ENCODE measurements at regions not wholly inside any gene's neighbourhood (a gene's known extent, or its start where the extent isn't known, plus 50 kb on each side); places are given as distances from the start of the nearest gene placed in this dataset.

- DNase-seq (ENCODE audit: low spot score): no peak
Measured at GRCh38 chr9:107163370-107163769, 119.7 kb upstream of the RAD23B start.

DNA sequence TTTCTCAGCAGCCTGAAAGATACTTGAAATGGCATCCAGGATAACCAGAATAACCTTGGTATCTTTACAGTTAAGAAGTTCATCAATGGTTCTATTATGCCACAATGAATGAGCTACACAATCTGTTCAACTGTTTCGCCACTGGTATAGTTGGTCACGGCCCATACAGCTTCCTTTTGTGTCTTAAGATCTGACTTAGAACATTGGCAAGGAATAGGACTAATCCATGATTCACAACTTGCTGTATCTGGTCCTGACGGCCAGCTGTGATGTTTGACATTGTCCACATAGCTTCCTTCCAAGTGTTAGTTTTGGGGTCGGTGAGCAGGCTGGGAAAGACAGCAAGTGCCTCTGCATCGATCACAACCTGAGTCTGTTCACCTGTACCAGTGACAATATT is 113.3 kb upstream of the RAD23B start:
- DNase-seq (ENCODE audit: low spot score): no peak

DNA sequence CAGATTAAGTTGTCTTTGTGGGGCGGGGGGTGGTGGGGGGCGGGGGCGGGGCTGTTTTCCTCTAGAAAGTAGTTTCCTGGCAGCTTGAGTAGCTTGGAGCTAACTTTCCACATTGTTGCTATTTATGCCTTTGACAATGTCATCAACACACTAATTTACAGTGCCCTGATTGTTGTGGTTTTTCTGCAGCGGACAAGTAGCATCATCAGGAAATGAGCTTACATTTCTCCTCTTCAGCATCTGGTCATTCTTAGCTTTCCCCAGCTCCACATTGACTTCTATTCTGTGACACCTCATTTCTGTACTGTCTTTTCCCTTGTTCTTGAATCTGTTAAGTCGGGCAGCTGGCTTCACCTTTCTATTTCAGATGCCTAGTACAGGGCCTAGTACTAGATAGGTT is 112.3 kb upstream of the RAD23B start:
- no peak for DNase-seq (ENCODE audit: low spot score)

GRCh38 chr9:107172160-107172978 is 110.7 kb upstream of the RAD23B start:
- DNase-seq (ENCODE audit: low spot score): peak; percentile 70

- no peak for DNase-seq (ENCODE audit: low spot score)
Measured at GRCh38 chr9:107172979-107173347, 110.1 kb upstream of the RAD23B start.

DNA sequence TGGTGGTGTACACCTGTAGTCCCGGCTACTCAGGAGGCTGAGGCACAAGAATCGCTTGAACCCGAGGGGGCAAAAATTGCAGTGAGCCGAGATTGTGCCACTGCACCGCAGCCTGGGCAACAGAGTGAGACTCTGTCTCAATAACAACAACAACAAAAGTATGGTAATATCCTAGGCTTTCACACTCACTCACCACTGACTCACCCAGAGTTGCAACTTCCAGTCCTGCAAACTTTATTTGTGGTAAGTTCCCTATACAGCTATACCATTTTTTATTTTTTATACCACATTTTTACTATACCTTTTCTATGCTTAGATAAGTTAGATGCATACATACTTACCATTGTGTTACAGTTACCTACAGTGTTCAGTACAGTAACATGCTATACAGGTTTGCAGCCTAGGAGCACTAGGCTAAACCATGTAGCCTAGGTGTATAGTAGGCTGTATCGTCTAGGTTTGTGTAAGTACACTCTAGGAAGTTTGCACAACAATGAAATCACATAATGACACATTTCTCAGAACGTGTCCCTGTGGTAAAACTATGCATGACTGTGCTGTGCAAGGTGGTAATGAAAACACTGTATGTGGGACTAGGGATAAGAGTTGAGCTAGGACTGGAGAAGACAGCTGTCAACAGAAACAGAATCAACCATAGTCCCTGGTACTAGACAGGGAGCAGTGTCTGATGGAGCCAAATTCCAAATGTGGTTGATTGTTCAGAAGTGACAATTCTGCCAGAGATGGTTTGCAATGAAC is 109.5 kb upstream of the RAD23B start:
- no peak for DNase-seq (ENCODE audit: low spot score)

DNA sequence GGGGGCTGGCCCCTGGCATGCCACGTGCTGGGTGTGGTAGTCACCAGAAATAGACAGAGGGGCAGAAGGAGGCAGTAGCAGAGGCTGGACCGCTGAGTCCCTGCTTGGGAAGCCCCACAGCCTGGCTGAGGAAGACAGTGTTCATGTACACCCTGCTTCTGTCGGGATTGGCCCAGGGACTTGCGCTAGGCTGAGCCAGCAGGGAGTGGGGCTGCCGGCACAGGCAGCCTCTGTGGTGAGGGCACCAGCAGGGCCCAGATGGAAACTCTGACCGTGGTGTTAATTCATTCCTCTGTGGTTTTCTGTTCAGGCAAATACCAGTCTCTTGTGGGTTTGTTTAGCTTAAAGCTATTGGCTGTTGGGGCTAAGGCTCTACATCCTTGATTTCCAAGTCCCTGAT is 108.6 kb upstream of the RAD23B start:
- DNase-seq (ENCODE audit: low spot score): no peak

- no peak for DNase-seq (ENCODE audit: low spot score)
Measured at GRCh38 chr9:107175041-107175440, 108.0 kb upstream of the RAD23B start.

- no peak for DNase-seq (ENCODE audit: low spot score)
Measured at GRCh38 chr9:107175816-107176435, 107.2 kb upstream of the RAD23B start.

- DNase-seq (ENCODE audit: low spot score): no peak
Measured at GRCh38 chr9:107176436-107177151, 106.5 kb upstream of the RAD23B start.

GRCh38 chr9:107177243-107177839 is 105.7 kb upstream of the RAD23B start:
- DNase-seq (ENCODE audit: low spot score): no peak

GRCh38 chr9:107177857-107178256 is 105.2 kb upstream of the RAD23B start:
- DNase-seq (ENCODE audit: low spot score): no peak

- DNase-seq (ENCODE audit: low spot score): no peak
Measured at GRCh38 chr9:107178293-107178692, 104.8 kb upstream of the RAD23B start.

GRCh38 chr9:107180206-107180605 is 102.9 kb upstream of the RAD23B start:
- DNase-seq (ENCODE audit: low spot score): no peak

DNA sequence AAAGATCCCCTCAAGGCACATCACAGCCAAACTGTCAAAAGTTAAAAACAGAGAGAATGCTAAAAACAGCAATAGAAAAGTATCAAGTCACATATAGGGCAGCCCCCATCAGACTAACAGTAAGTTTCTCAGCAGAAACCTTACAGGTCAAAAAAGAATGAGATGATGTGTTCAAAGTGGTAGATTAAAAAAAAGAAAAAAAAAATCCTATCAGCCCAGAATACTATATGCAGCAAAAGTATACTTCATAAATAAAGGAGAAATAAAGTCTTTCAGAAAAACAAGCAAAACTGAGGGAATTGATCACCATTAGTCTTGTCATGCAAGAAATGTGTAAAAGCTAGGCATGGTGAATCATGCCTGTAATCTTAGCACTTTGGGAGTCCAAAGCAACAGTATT is 99.9 kb upstream of the RAD23B start:
- DNase-seq (ENCODE audit: low spot score): no peak

DNA sequence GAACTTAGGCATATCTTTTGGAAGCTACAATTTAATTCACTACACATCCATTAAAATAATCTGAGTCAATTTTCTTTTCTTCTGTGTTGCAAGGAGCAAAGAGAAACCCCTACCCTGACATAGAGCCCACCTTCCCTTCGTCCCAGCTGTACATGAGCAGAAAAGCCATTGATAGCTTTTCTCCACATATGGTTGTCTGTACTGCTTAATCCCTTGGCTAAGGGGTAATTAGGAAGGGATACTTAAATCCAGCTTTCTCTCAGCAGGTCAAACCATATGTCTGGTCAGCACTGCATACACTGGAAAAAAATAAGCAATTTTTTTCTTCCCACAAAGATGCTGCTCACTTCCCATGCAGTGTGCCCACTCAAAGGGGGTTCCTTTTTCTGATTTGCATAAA is 94.7 kb upstream of the RAD23B start:
- DNase-seq (ENCODE audit: low spot score): no peak

GRCh38 chr9:107190061-107190935 is 92.8 kb upstream of the RAD23B start:
- no peak for DNase-seq (ENCODE audit: low spot score)

GRCh38 chr9:107190936-107191290 is 92.2 kb upstream of the RAD23B start:
- no peak for DNase-seq (ENCODE audit: low spot score)

DNA sequence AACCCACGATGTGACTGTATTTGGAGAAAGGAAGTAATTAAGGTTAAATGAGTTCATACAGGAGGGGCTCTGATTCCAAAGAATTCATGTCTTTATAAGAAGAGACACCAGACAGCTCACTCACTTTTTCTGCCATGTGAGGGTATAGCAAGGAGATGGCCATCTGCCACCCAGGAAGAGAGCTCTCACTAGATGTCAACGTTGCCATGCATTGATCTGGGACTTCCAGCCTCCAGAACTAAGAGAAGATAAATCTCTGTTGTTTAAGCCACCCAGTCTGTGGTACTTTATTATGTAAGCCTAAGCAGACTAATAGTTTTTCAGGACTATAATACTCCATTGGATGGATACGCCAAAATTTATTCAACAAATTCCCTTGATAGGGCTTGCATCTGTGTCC is 89.8 kb upstream of the RAD23B start:
- no peak for DNase-seq (ENCODE audit: low spot score)

- DNase-seq (ENCODE audit: low spot score): no peak
Measured at GRCh38 chr9:107198718-107199117, 84.4 kb upstream of the RAD23B start.

DNA sequence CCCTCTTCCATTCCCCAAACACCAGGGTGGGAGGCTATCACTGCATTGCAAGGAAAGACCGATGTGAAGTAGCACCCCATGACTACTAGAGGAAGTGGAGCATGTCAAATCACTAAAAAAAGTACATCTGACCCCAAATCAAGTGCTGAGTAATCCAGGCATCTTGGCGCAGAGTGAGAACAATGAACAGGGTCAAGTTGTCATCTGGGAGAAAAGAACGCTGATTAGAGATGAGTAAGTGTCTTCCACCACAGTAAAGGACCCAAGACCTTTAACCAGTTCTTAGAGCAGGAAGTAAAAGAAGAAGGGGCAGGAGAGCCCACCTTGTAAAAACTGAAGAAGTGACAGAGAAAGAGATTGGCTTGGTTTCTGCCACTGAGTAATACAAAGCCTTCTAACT is 75.0 kb upstream of the RAD23B start:
- no peak for DNase-seq (ENCODE audit: low spot score)
